ENCODE measurements at regions not wholly inside any gene's neighbourhood (a gene's known extent, or its start where the extent isn't known, plus 50 kb on each side); places are given as distances from the start of the nearest gene placed in this dataset.

DNA sequence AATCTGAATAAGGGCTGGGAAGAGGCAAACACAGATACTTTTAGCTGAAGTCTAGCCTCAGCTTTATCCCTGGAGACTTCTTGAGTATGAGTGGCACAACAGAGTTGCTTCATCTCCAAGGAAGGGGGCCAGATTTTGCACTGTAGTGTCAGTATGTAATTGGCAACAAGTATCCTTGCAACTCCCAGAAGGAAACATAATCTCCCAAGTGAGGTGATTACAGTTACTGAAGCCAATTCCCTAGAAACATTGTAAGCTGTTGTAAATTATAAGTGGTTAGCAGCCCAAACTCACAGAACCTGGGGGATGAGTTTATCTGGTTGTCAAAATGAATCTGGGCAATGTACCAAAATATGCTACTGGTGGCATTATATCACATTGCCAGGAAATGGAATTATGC is 2065.7 kb upstream of the PCDH20 start:
- ChIA-PET CTCF (no interaction called here), POLR2A (no interaction called here)
- TF ChIP-seq, protein P1, sequence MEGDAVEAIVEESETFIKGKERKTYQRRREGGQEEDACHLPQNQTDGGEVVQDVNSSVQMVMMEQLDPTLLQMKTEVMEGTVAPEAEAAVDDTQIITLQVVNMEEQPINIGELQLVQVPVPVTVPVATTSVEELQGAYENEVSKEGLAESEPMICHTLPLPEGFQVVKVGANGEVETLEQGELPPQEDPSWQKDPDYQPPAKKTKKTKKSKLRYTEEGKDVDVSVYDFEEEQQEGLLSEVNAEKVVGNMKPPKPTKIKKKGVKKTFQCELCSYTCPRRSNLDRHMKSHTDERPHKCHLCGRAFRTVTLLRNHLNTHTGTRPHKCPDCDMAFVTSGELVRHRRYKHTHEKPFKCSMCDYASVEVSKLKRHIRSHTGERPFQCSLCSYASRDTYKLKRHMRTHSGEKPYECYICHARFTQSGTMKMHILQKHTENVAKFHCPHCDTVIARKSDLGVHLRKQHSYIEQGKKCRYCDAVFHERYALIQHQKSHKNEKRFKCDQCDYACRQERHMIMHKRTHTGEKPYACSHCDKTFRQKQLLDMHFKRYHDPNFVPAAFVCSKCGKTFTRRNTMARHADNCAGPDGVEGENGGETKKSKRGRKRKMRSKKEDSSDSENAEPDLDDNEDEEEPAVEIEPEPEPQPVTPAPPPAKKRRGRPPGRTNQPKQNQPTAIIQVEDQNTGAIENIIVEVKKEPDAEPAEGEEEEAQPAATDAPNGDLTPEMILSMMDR (IDR thresholded peaks at IDR 0.05; ENCODE audit: low read depth, low read length): no peak
- H3K27me3 ChIP-seq (ENCODE audit: control insufficient read depth, insufficient read depth, low read length): no peaks in the 10 kb centered on the region
- no peak for DNase-seq (ENCODE audit: low read depth, low spot score)
- H3K9me3 ChIP-seq (ENCODE audit: control insufficient read depth, insufficient read depth, low read length): no peaks in the 10 kb centered on the region; the same call in 1 of the 2 replicates
- H3K27ac ChIP-seq (ENCODE audit: low read depth, low read length): no peak overlapping the region
- no peak overlapping the region for H3K4me3 ChIP-seq (ENCODE audit: low read depth, low read length)

DNA sequence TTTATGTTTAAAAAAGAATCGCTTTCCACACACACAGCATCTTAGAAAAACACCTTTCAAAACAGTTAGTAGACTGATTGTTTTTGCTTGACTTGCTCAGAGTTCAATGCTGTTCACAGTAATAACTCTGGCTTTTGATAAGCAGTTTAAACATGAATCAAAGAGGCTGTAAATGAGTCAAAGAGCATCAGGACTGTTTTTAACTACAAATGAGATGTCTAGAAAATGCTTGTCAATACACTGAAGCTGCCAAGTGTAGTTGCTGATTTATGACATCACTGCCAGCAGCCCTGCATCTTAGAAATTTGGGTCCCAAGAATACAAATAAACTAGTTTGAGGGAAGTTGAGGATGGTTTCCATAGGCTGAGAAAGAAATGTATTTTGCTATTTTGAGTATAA is 2057.1 kb upstream of the PCDH20 start:
- CTCF ChIA-PET: no interaction called here
- no peaks in the 10 kb centered on the region for H3K27me3 ChIP-seq (ENCODE audit: control insufficient read depth, insufficient read depth, low read length)
- TF ChIP-seq, protein P1 (IDR thresholded peaks at IDR 0.05; ENCODE audit: low read depth, low read length): no peak
- DNase-seq (ENCODE audit: low read depth, low spot score): no peak
- POLR2A ChIA-PET: no interaction called here
- H3K4me3 ChIP-seq (ENCODE audit: low read depth, low read length): no peak overlapping the region
- H3K9me3 ChIP-seq (ENCODE audit: control insufficient read depth, insufficient read depth, low read length): no peaks in the 10 kb centered on the region; the same call in 1 of the 2 replicates
- H3K27ac ChIP-seq (ENCODE audit: low read depth, low read length): no peak overlapping the region

DNA sequence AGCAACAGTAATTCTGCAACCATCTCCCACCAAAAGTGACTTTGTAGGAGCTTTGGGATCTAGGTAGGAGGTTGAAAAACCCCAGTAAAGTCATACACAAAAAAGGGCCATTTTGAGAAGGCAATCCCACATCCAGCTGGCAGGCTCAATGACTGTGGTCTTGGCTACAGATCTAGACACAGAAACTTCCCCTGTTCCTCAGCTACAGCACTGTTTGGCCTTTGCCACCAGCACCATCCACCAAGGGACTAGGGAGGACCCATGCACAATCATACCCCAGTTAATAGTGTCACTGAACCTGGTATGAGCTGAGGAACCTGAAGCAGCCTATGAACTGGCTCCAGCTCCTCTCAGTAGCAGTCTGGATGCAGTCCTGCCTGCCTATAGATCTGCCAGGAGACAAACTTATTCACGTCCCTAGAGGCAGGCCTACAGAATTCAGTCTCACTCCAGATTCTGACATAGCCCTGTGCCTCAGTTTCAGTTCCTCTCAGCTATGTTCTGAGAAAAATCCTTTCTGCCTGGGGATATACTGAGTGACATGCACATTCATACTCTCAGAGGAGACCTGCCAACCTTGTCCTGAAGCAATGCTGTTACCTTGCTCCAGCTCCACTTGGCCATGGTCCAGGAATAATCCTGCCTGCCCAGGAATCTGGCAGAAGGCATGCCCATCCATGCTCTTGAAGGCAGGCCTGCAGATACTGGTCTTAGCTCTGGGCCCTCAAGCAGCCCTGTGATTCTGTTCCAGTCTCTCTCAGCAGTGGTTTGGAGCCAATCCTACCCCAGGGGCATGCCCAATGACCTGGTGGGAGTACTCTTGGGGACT is 2048.3 kb upstream of the PCDH20 start:
- ChIA-PET POLR2A (no interaction called here), CTCF (no interaction called here)

DNA sequence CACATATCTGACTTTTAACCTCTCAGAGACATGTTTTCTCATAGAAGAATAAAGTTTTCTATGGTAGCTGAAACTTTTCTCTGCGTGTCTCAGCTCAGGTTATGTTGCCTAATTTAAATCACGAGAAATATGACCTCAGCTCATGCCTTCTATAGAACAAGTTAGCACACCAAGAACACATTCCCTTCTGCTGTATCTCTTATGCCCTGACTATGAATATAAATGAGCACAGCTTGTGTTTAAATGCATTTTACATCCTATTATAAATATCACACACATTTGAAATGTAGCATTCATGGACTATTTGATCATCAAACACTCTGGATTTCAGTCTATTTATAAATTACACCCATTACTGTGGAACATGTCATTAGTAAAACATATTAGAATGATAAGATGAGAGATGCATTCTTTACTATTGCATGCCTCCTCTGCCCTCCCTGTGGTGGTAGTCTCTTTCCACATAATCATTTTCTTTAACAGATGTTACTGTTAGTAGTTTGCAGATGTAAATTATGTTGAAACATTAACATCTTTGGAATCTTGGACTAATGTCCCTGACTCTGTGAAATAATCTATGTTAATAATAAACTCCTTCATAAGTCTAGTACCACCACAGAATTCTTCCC is 2044.9 kb upstream of the PCDH20 start:
- no peak overlapping the region for H3K27ac ChIP-seq (ENCODE audit: low read depth, low read length)
- CTCF ChIA-PET: no interaction called here

More for the DNA sequence above, 2048.3 kb upstream of the PCDH20 start:
- TF ChIP-seq, protein P1 (IDR thresholded peaks at IDR 0.05; ENCODE audit: low read depth, low read length): no peak
- Histone ChIP-seq H3K27ac (ENCODE audit: low read depth, low read length) (no peak overlapping the region), H3K9me3 (ENCODE audit: control insufficient read depth, insufficient read depth, low read length) (no peaks in the 10 kb centered on the region), H3K27me3 (ENCODE audit: control insufficient read depth, insufficient read depth, low read length) (no peaks in the 10 kb centered on the region), H3K4me3 (ENCODE audit: low read depth, low read length) (no peak overlapping the region)
- DNase-seq (ENCODE audit: low read depth, low spot score): no peak

More for the DNA sequence above, 2044.9 kb upstream of the PCDH20 start:
- TF ChIP-seq, protein P1 (IDR thresholded peaks at IDR 0.05; ENCODE audit: low read depth, low read length): no peak
- POLR2A ChIA-PET: interaction anchor here (1.1 kb wide), 1 partner anchor 36 kb away, joined by 4 read pairs; no protein-coding TSS in a partner anchor
- Histone ChIP-seq H3K9me3 (ENCODE audit: control insufficient read depth, insufficient read depth, low read length) (no peaks in the 10 kb centered on the region), H3K27me3 (ENCODE audit: control insufficient read depth, insufficient read depth, low read length) (no peaks in the 10 kb centered on the region), H3K4me3 (ENCODE audit: low read depth, low read length) (no peak overlapping the region)
- peak; percentile 8 for DNase-seq (ENCODE audit: low read depth, low spot score)

Data from AG04450 (cell line).